Keratinocyte (primary cell): ENCODE measurements at regions not wholly inside any gene's neighbourhood (a gene's known extent, or its start where the extent isn't known, plus 50 kb on each side); places are given as distances from the start of the nearest gene placed in this dataset.

Experiments used
- DNase-seq: peaks from one replicate; pipeline ENCODE4 v3.0.0-alpha.2; 2011; ENCODE audit warnings: low read depth, missing footprints, low spot score
- FAIRE-seq: peaks from 2 replicates; lab custom pipeline; 2011; peaks lifted over from hg19 to GRCh38; lab: Jason Lieb, UNC
- H2AFZ ChIP-seq: 2 replicates; pipeline ENCODE4 v1.6.0; 2012; ENCODE audit warnings: low read length, control low read depth, inconsistent platforms; ENCODE audit not compliant: control insufficient read depth
- H3K27ac ChIP-seq: 2 replicates; pipeline ENCODE4 v1.5.1; 2011; ENCODE audit warnings: low read length; ENCODE audit not compliant: control insufficient read depth, insufficient read depth
- H3K27me3 ChIP-seq: 3 replicates; pipeline ENCODE4 v1.6.0; 2011; ENCODE audit warnings: low read length; ENCODE audit not compliant: control insufficient read depth, insufficient read depth; ENCODE audit errors: extremely low read depth
- H3K36me3 ChIP-seq, 2 experiments: 2 replicates in 1 of 2; 3 replicates in 1 of 2; pipeline ENCODE4 v1.5.1; 2011; ENCODE audit warnings: low read length in 2 of 2, mild to moderate bottlenecking in 1 of 2; ENCODE audit not compliant: control insufficient read depth in 2 of 2, insufficient read depth in 2 of 2; ENCODE audit errors: extremely low read depth in 1 of 2
- H3K4me1 ChIP-seq: 3 replicates; pipeline ENCODE4 v1.5.1; 2011; ENCODE audit warnings: low read length; ENCODE audit not compliant: control insufficient read depth, insufficient read depth; ENCODE audit errors: extremely low read depth
- H3K4me2 ChIP-seq: 3 replicates; pipeline ENCODE4 v1.6.0; 2011; ENCODE audit warnings: low read depth, low read length; ENCODE audit not compliant: control insufficient read depth, insufficient read depth; ENCODE audit errors: extremely low read depth
- H3K4me3 ChIP-seq, 3 experiments: fragments of 200-600 bp in 1 of 3; sonication (generic) in 1 of 3; 2 replicates in 2 of 3; 3 replicates in 1 of 3; pipeline ENCODE4 v1.5.1; 2011 to 2016; ENCODE audit warnings: low read length in 3 of 3, mild to moderate bottlenecking in 3 of 3, control low read depth in 2 of 3, inconsistent platforms in 1 of 3, low read depth in 1 of 3, mixed read lengths in 1 of 3, mixed run types in 1 of 3, moderate library complexity in 1 of 3; ENCODE audit not compliant: control insufficient read depth in 2 of 3, insufficient read depth in 2 of 3; ENCODE audit errors: extremely low read depth in 1 of 3
- H3K79me2 ChIP-seq: 2 replicates; pipeline ENCODE4 v1.6.0; 2012; ENCODE audit warnings: low read length; ENCODE audit not compliant: control insufficient read depth, insufficient read depth
- H3K9ac ChIP-seq: 3 replicates; pipeline ENCODE4 v1.6.0; 2011; ENCODE audit warnings: low read length; ENCODE audit not compliant: control insufficient read depth, insufficient read depth; ENCODE audit errors: extremely low read depth
- H3K9me1 ChIP-seq: 3 replicates; pipeline ENCODE4 v1.6.0; 2011; ENCODE audit warnings: low read length; ENCODE audit not compliant: control insufficient read depth, insufficient read depth; ENCODE audit errors: extremely low read depth
- H3K9me3 ChIP-seq: 2 replicates; pipeline ENCODE4 v1.5.1; 2012; ENCODE audit warnings: low read depth, low read length; ENCODE audit not compliant: control insufficient read depth
- H4K20me1 ChIP-seq: 3 replicates; pipeline ENCODE4 v1.6.0; 2011; ENCODE audit warnings: low read length; ENCODE audit not compliant: control insufficient read depth, insufficient read depth; ENCODE audit errors: extremely low read depth
- EZH2 ChIP-seq: IDR thresholded peaks from one replicate; pipeline ENCODE4 v1.6.1; 2012; ENCODE audit warnings: inconsistent platforms, mild to moderate bottlenecking, low read length, moderate library complexity
- dilution Hi-C: fragments of 300-500 bp; cut with MboI; formaldehyde crosslinking; loops from one replicate; pipeline ENCODE4 v1.7.0; 2020; ENCODE audit warnings: low sequenced_read_pairs; ENCODE audit not compliant: extremely low pct_ligation_motif_present
- TF ChIP-seq, protein P1 (sequence below), 3 experiments: IDR thresholded peaks in 1 of 3; conservative IDR thresholded peaks in 1 of 3; optimal IDR thresholded peaks in 1 of 3; 2 replicates in 2 of 3; 3 replicates in 1 of 3; pipeline versions ENCODE3 to v1.5.1; 2011; ENCODE audit warnings: low read length in 3 of 3, mild to moderate bottlenecking in 3 of 3, moderate library complexity in 2 of 3, control low read depth in 1 of 3, inconsistent platforms in 1 of 3; ENCODE audit not compliant: insufficient read depth in 2 of 3; ENCODE audit errors: extremely low read depth in 1 of 3

DNA sequence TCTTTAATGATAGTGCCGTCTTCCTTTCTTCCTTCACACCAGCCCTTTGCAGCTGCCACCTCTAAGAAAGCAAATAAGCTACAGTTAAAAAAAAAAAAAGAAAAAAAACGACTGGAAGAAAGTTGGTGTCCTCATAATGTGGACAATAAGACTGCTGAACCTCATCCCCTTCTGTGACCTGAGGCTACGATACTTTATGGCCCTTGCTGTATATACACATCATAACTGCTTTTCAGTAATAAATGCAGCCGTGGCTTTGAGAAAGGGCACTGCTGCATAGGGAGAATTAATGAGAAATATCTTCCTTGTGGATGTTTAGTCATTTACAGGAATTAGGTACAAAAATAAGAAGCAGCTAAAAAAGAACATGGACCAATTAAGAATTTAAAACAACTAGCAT, 333.8 kb upstream of the ADGRL2 start:
- no peak overlapping the region for H3K27ac ChIP-seq
- no peak overlapping the region for H2AFZ ChIP-seq
- FAIRE-seq (no peak), DNase-seq (no peak)
- dilution Hi-C loops = no loop called here
- H3K4me1 ChIP-seq = no peaks in the 10 kb centered on the region
- no peaks in the 10 kb centered on the region for H3K79me2 ChIP-seq
- H3K4me3 ChIP-seq = no peak overlapping the region
- H3K9ac ChIP-seq = no peak overlapping the region
- TF ChIP-seq, protein P1, sequence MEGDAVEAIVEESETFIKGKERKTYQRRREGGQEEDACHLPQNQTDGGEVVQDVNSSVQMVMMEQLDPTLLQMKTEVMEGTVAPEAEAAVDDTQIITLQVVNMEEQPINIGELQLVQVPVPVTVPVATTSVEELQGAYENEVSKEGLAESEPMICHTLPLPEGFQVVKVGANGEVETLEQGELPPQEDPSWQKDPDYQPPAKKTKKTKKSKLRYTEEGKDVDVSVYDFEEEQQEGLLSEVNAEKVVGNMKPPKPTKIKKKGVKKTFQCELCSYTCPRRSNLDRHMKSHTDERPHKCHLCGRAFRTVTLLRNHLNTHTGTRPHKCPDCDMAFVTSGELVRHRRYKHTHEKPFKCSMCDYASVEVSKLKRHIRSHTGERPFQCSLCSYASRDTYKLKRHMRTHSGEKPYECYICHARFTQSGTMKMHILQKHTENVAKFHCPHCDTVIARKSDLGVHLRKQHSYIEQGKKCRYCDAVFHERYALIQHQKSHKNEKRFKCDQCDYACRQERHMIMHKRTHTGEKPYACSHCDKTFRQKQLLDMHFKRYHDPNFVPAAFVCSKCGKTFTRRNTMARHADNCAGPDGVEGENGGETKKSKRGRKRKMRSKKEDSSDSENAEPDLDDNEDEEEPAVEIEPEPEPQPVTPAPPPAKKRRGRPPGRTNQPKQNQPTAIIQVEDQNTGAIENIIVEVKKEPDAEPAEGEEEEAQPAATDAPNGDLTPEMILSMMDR (optimal IDR thresholded peaks at IDR 0.05 in 1 of 3, IDR thresholded peaks at IDR 0.05 in 1 of 3, conservative IDR thresholded peaks at IDR 0.05 in 1 of 3; ENCODE audit: extremely low read depth in 1 of 3, insufficient read depth in 2 of 3, low read length in 3 of 3) = no peak
- no peak for TF ChIP-seq EZH2
- no peaks in the 10 kb centered on the region for H3K27me3 ChIP-seq
- no peak overlapping the region for H3K4me2 ChIP-seq
- no peaks in the 10 kb centered on the region for H3K9me1 ChIP-seq
- H3K9me3 ChIP-seq = no peaks in the 10 kb centered on the region
- H3K36me3 ChIP-seq = no peaks in the 10 kb centered on the region
- no peaks in the 10 kb centered on the region for H4K20me1 ChIP-seq

DNA sequence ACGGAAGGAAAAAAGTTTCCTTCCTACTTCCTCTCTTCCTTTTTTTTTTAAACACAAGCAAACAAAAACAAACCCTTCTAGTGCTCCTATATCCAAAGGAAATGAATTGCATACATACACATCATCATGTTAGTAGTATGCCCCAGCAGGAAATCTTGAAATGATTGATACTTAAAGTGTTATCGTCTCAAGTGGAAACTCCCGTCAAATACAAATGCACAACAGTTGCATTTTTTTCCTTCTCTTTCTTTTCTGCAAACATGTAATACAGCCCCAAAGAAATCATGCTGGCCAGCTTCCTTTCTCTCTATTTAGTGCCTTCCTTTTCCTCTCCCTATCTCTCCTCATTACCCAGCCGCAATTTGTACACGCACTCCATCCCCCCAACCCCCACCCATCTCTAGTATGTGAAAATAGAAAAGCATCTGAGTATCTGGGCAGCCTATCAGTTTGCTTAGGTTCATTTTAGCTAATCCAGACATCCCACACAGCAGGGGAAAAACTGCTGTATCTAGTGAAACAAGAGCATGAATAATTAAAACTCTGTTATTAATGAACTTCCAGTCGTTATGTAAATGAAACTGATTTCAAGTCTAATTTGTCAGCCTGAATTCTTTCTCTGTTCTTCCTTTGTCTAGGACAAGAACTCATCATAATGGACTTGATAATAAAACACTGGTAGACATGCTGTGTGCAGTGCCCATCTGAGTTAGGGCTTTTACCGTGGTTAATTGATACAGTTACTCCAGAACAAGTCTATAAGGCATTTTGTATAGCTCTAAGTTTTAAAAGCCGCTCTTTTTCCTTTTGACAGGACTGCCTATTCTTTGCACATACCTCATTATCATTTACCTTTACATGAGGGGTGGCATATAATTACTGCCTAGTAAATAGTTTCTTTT, 336.5 kb upstream of the ADGRL2 start:
- Histone ChIP-seq H4K20me1 (no peaks in the 10 kb centered on the region), H3K27me3 (no peaks in the 10 kb centered on the region), H3K9me3 (no peaks in the 10 kb centered on the region), H3K4me1 (no peaks in the 10 kb centered on the region), H3K9me1 (no peaks in the 10 kb centered on the region), H3K79me2 (no peaks in the 10 kb centered on the region), H3K36me3 (no peaks in the 10 kb centered on the region), H3K27ac (no peak overlapping the region), H2AFZ (no peak overlapping the region), H3K4me3 (no peak overlapping the region), H3K9ac (no peak overlapping the region), H3K4me2 (no peak overlapping the region)
- dilution Hi-C loops = no loop called here
- TF ChIP-seq EZH2 = no peak
- TF ChIP-seq, protein P1 (optimal IDR thresholded peaks at IDR 0.05 in 1 of 3, IDR thresholded peaks at IDR 0.05 in 1 of 3, conservative IDR thresholded peaks at IDR 0.05 in 1 of 3; ENCODE audit: extremely low read depth in 1 of 3, insufficient read depth in 2 of 3, low read length in 3 of 3) = no peak
- DNase-seq (no peak), FAIRE-seq (no peak)
